GM12878 (cell line): ENCODE measurements at regions not wholly inside any gene's neighbourhood (a gene's known extent, or its start where the extent isn't known, plus 50 kb on each side); places are given as distances from the start of the nearest gene placed in this dataset.

Experiments used
- BHLHE40 ChIP-seq, 2 experiments: fragments of 450-650 bp in 1 of 2; IDR thresholded peaks; 2 replicates each; pipeline ENCODE4 v1.6.1; 2011 to 2017; ENCODE audit warnings: low read depth in 2 of 2, borderline replicate concordance in 1 of 2, improper control_type of control experiment in 1 of 2, low read length in 1 of 2, mild to moderate bottlenecking in 1 of 2
- EED ChIP-seq: sonication (generic); IDR thresholded peaks from 2 replicates; pipeline ENCODE4 v1.6.1; 2016; ENCODE audit warnings: antibody characterized with exemption, low read depth
- POLR2AphosphoS5 ChIP-seq: IDR thresholded peaks from 2 replicates; pipeline ENCODE4 v1.6.1; 2011; ENCODE audit warnings: mild to moderate bottlenecking, low read length, inconsistent platforms
- RAD21 ChIP-seq: IDR thresholded peaks from 2 replicates; pipeline ENCODE4 v1.6.1; 2011; ENCODE audit warnings: mild to moderate bottlenecking, low read depth, low read length, moderate library complexity; ENCODE audit not compliant: insufficient read depth
- RELA ChIP-seq: fragments of 450-650 bp; IDR thresholded peaks from 2 replicates; pipeline ENCODE4 v1.8.0; 2014; ENCODE audit warnings: borderline replicate concordance; ENCODE audit not compliant: partially characterized antibody
- SIN3A ChIP-seq: IDR thresholded peaks from 2 replicates; pipeline ENCODE4 v1.6.1; 2012; ENCODE audit warnings: low read depth, low read length, improper control_type of control experiment
- SUPT20H ChIP-seq: IDR thresholded peaks from 2 replicates; pipeline ENCODE4 v1.6.1; 2011; ENCODE audit warnings: low read depth, mild to moderate bottlenecking, low read length, moderate library complexity, borderline replicate concordance; ENCODE audit not compliant: control insufficient read depth
- SUZ12 ChIP-seq: fragments of 200-600 bp; sonication (generic); IDR thresholded peaks from one replicate; pipeline ENCODE4 v1.6.1; 2018; ENCODE audit warnings: antibody characterized with exemption, mild to moderate bottlenecking; ENCODE audit not compliant: unreplicated experiment
- ZZZ3 ChIP-seq: IDR thresholded peaks from 2 replicates; pipeline ENCODE4 v1.6.1; 2011; ENCODE audit warnings: low read depth; ENCODE audit not compliant: control insufficient read depth, insufficient read length
- TF ChIP-seq, protein P1 (sequence below), 3 experiments: IDR thresholded peaks in 2 of 3; conservative IDR thresholded peaks in 1 of 3; 2 replicates each; pipeline ENCODE4 v1.5.1; 2011; ENCODE audit warnings: low read depth in 3 of 3, low read length in 3 of 3, mild to moderate bottlenecking in 3 of 3, control low read depth in 2 of 3, moderate library complexity in 2 of 3, inconsistent platforms in 1 of 3, mixed read lengths in 1 of 3; ENCODE audit not compliant: control insufficient read depth in 2 of 3, insufficient read depth in 1 of 3; ENCODE audit errors: extremely low read depth in 1 of 3
- TF ChIP-seq, protein P2 (sequence below): fragments of 450-650 bp; IDR thresholded peaks from 2 replicates; pipeline ENCODE4 v1.6.1; 2017; ENCODE audit warnings: low read depth, mild to moderate bottlenecking, moderate library complexity

DNA sequence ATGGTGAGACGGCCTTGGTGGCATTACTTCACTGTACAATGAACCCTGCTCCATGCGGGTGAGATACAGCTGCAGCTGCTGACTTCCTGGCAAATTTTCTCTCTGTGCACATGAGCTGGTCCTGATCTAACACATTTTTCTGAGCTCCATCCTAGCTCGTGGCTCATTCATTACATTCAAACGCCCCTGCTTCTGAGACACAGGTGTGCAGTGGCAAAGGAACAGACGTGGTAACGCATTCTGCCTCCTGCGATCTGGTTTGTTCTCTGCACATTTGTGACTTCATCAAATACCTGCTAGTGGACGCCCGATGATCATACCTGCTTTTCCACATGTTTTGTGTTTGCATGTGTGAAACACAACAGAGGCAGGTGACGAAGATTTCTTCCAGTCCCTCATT is 189.6 kb upstream of the PDE10A start:
- TF ChIP-seq EED: no peak
- no peak for TF ChIP-seq BHLHE40 (IDR thresholded peaks at IDR 0.05; ENCODE audit: borderline replicate concordance in 1 of 2, low read depth in 2 of 2, low read length in 1 of 2)
- no peak for TF ChIP-seq SUPT20H
- no peak for TF ChIP-seq ZZZ3
- no peak for TF ChIP-seq POLR2AphosphoS5
- TF ChIP-seq, protein P1, sequence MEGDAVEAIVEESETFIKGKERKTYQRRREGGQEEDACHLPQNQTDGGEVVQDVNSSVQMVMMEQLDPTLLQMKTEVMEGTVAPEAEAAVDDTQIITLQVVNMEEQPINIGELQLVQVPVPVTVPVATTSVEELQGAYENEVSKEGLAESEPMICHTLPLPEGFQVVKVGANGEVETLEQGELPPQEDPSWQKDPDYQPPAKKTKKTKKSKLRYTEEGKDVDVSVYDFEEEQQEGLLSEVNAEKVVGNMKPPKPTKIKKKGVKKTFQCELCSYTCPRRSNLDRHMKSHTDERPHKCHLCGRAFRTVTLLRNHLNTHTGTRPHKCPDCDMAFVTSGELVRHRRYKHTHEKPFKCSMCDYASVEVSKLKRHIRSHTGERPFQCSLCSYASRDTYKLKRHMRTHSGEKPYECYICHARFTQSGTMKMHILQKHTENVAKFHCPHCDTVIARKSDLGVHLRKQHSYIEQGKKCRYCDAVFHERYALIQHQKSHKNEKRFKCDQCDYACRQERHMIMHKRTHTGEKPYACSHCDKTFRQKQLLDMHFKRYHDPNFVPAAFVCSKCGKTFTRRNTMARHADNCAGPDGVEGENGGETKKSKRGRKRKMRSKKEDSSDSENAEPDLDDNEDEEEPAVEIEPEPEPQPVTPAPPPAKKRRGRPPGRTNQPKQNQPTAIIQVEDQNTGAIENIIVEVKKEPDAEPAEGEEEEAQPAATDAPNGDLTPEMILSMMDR (IDR thresholded peaks at IDR 0.05 in 2 of 3, conservative IDR thresholded peaks at IDR 0.05 in 1 of 3; ENCODE audit: control insufficient read depth in 2 of 3, extremely low read depth in 1 of 3, insufficient read depth in 1 of 3, low read depth in 3 of 3, low read length in 3 of 3): no peak
- no peak for TF ChIP-seq SUZ12
- no peak for TF ChIP-seq SIN3A
- no peak for TF ChIP-seq RAD21
- TF ChIP-seq RELA: no peak
- TF ChIP-seq, protein P2, sequence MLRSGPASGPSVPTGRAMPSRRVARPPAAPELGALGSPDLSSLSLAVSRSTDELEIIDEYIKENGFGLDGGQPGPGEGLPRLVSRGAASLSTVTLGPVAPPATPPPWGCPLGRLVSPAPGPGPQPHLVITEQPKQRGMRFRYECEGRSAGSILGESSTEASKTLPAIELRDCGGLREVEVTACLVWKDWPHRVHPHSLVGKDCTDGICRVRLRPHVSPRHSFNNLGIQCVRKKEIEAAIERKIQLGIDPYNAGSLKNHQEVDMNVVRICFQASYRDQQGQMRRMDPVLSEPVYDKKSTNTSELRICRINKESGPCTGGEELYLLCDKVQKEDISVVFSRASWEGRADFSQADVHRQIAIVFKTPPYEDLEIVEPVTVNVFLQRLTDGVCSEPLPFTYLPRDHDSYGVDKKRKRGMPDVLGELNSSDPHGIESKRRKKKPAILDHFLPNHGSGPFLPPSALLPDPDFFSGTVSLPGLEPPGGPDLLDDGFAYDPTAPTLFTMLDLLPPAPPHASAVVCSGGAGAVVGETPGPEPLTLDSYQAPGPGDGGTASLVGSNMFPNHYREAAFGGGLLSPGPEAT: no peak
